HCT116 (cell line): ENCODE measurements at regions not wholly inside any gene's neighbourhood (a gene's known extent, or its start where the extent isn't known, plus 50 kb on each side); places are given as distances from the start of the nearest gene placed in this dataset.
A peak's percentile ranks its signal among the peaks of the same experiment; 100 is the strongest.

Experiments
- ATAC-seq: fragments of 200-7000 bp; cut with Tn5 transposase; 2 replicates; pipeline ENCODE4 v1.9.1; 2020; ENCODE audit warnings: mild to moderate bottlenecking, moderate library complexity
- BruUV-seq: library from RNA; stranded (reverse); fragments of 400-500 nt; replicated peaks from 2 replicates; lab custom pipeline; 2021; lab: Mats Ljungman, UMichigan
- CTCF ChIA-PET: fragments of 300-600 bp; sonication (Branson Sonifier 250); formaldehyde crosslinking; loops from one replicate; lab custom pipeline; 2021; ENCODE audit warnings: antibody characterized with exemption; lab: Charles Lee
- POLR2A ChIA-PET: fragments of 300-600, 350-600 bp; sonication (Branson Sonifier 250); formaldehyde crosslinking; loops from one replicate; lab custom pipeline; 2021; ENCODE audit warnings: antibody characterized with exemption; lab: Charles Lee
- RAD21 ChIA-PET, 2 experiments: fragments of 300-600 bp; sonication (Branson Sonifier 250); formaldehyde crosslinking; loops; one replicate each; lab custom pipeline; 2023; ENCODE audit warnings: low total read pairs in 2 of 2; ENCODE audit not compliant: uncharacterized antibody in 2 of 2, unreplicated experiment in 2 of 2, low non-redundant PET in 1 of 2; lab: Charles Lee
- DNase-seq: peaks from one replicate; pipeline ENCODE4 v3.0.0-alpha.2; 2010; ENCODE audit warnings: low read depth, low spot score
- H2AFZ ChIP-seq: fragments of 200-600 bp; shearing (Covaris generic), sonication (generic); 2 replicates; pipeline ENCODE4 v1.6.1; 2017; ENCODE audit warnings: low read depth, mixed run types, mixed read lengths, antibody characterized with exemption, low read length; ENCODE audit not compliant: poor library complexity, severe bottlenecking
- H3K27ac ChIP-seq: 2 replicates; pipeline ENCODE4 v1.5.1; 2012; ENCODE audit warnings: low read depth, low read length
- H3K27me3 ChIP-seq: fragments of 200-600 bp; sonication (generic); 2 replicates; pipeline ENCODE4 v1.6.1; 2016; ENCODE audit warnings: mixed run types, low read length, mixed read lengths; ENCODE audit not compliant: insufficient read depth
- H3K36me3 ChIP-seq, 2 experiments: fragments of 200-500 bp in 1 of 2; fragments of 200-600 bp in 1 of 2; sonication (Bioruptor generic) in 1 of 2; sonication (generic) in 1 of 2; 2 replicates each; pipeline versions ENCODE4 v1.5.1 to v1.6.1; 2014 to 2016; ENCODE audit warnings: low read length in 2 of 2, inconsistent platforms in 1 of 2, mixed read lengths in 1 of 2, mixed run types in 1 of 2; ENCODE audit not compliant: insufficient read depth in 2 of 2, control insufficient read depth in 1 of 2
- H3K4me1 ChIP-seq, 2 experiments: fragments of 200-600 bp in 1 of 2; sonication (generic) in 1 of 2; 2 replicates each; pipeline versions ENCODE4 v1.5.1 to v1.6.1; 2012 to 2017; ENCODE audit warnings: low read length in 2 of 2, inconsistent platforms in 1 of 2, mild to moderate bottlenecking in 1 of 2, mixed read lengths in 1 of 2, mixed run types in 1 of 2, moderate library complexity in 1 of 2; ENCODE audit not compliant: insufficient read depth in 2 of 2, control insufficient read depth in 1 of 2
- H3K4me2 ChIP-seq: fragments of 200-600 bp; sonication (generic); 2 replicates; pipeline ENCODE4 v1.6.1; 2017; ENCODE audit warnings: mixed run types, low read length, mixed read lengths
- H3K4me3 ChIP-seq, 2 experiments: fragments of 200-600 bp in 1 of 2; sonication (generic) in 1 of 2; replicated peaks in 1 of 2; 2 replicates each; pipeline ENCODE4 v1.5.1; 2011 to 2016; ENCODE audit warnings: low read length in 2 of 2, control low read depth in 1 of 2, low read depth in 1 of 2, mild to moderate bottlenecking in 1 of 2, mixed read lengths in 1 of 2, mixed run types in 1 of 2
- H3K79me2 ChIP-seq: fragments of 200-600 bp; sonication (generic); 2 replicates; pipeline ENCODE4 v1.6.1; 2017; ENCODE audit warnings: mild to moderate bottlenecking, mixed run types, low read length, moderate library complexity, mixed read lengths; ENCODE audit not compliant: insufficient read depth
- H3K9ac ChIP-seq: fragments of 200-600 bp; sonication (generic); 2 replicates; pipeline ENCODE4 v1.6.1; 2016; ENCODE audit warnings: low read length, mixed read lengths
- H3K9me2 ChIP-seq: fragments of 200-600 bp; sonication (generic), shearing (Covaris generic); 2 replicates; pipeline ENCODE4 v1.6.1; 2017; ENCODE audit warnings: mixed run types, mild to moderate bottlenecking, moderate library complexity; ENCODE audit not compliant: insufficient read depth
- H3K9me3 ChIP-seq, 2 experiments: fragments of 200-500 bp in 1 of 2; fragments of 200-600 bp in 1 of 2; sonication (Bioruptor generic) in 1 of 2; sonication (generic) in 1 of 2; 2 replicates each; pipeline ENCODE4 v1.6.1; 2014 to 2017; ENCODE audit warnings: low read length in 2 of 2, mixed read lengths in 2 of 2, inconsistent platforms in 1 of 2, low read depth in 1 of 2, mild to moderate bottlenecking in 1 of 2, mixed run types in 1 of 2, moderate library complexity in 1 of 2; ENCODE audit not compliant: control insufficient read depth in 1 of 2, insufficient read depth in 1 of 2
- H4K20me1 ChIP-seq: fragments of 200-600 bp; sonication (generic), shearing (Covaris generic); 2 replicates; pipeline ENCODE4 v1.6.1; 2017; ENCODE audit warnings: mixed run types, mild to moderate bottlenecking, moderate library complexity; ENCODE audit not compliant: insufficient read depth
- EGR1 ChIP-seq: IDR thresholded peaks from 2 replicates; pipeline ENCODE4 v1.6.1; 2012; ENCODE audit warnings: low read depth
- EZH2phosphoT487 ChIP-seq: fragments of 200-600 bp; IDR thresholded peaks from 2 replicates; pipeline ENCODE4 v1.6.1; 2018; ENCODE audit warnings: antibody characterized with exemption, borderline replicate concordance
- FOSL1 ChIP-seq: IDR thresholded peaks from 2 replicates; pipeline ENCODE4 v1.6.1; 2012; ENCODE audit warnings: low read depth
- POLR2A ChIP-seq: IDR thresholded peaks from 2 replicates; pipeline ENCODE4 v1.7.0; 2011; ENCODE audit warnings: borderline replicate concordance; ENCODE audit not compliant: insufficient read depth, insufficient read length; ENCODE audit errors: extremely low read depth
- RAD21 ChIP-seq: IDR thresholded peaks from 2 replicates; pipeline ENCODE4 v1.6.1; 2012; ENCODE audit warnings: low read depth, mild to moderate bottlenecking
- SP1 ChIP-seq: IDR thresholded peaks from 2 replicates; pipeline ENCODE4 v1.6.1; 2012; ENCODE audit warnings: low read depth
- YY1 ChIP-seq: IDR thresholded peaks from 2 replicates; pipeline ENCODE4 v1.6.1; 2011; ENCODE audit warnings: low read length, low read depth, moderate library complexity, mild to moderate bottlenecking; ENCODE audit not compliant: insufficient replicate concordance; ENCODE audit errors: extremely low read depth
- intact Hi-C: fragments of 100-400 bp; cut with micrococcal nuclease; formaldehyde crosslinking; loops from 2 replicates; pipeline ENCODE4 v1.10.0; 2022
- TF ChIP-seq, protein P1 (sequence below): IDR thresholded peaks from 2 replicates; pipeline ENCODE4 v1.6.1; 2012
- TF ChIP-seq, protein P2 (sequence below), 3 experiments: fragments of 200-600 bp in 1 of 3; sonication (generic) in 1 of 3; IDR thresholded peaks in 2 of 3; conservative IDR thresholded peaks in 1 of 3; 2 replicates each; pipeline ENCODE4 v1.5.1; 2012 to 2017; ENCODE audit warnings: low read depth in 2 of 3, low read length in 2 of 3, antibody characterized with exemption in 1 of 3, borderline replicate concordance in 1 of 3, control low read depth in 1 of 3, mild to moderate bottlenecking in 1 of 3, mixed read lengths in 1 of 3, mixed run types in 1 of 3, moderate library complexity in 1 of 3; ENCODE audit not compliant: insufficient read depth in 1 of 3

DNA sequence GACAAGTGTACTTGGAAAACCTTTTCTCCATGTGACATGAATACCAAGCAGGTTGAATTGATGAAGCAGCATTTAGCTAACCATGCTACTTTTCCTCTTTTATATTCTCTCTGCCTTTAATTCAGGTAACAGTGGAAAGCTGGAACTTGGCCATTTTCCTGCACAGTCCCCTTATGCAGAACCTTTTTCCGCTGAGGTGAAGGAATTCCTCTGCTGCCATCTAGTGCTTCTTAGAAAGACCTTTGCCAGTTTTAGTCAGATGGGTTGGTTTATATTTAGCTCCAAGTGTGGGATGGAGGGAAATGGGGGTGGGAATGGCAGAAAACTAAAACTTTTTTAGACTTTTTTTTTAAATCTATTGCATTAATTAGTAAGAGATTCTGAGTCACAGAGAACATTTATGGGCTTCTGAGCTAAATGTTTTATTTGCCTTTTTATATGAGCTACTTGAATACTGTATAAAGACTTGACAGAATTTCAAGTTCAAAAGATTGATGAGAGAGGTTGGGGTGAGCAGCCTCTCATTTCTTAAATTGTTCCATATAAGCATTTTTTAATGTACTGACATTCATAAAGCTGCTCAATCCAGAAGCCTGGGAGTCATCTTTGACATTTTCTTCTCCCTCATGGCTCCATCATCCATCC is 153.9 kb upstream of the ZC3H12C start:
- Histone ChIP-seq H3K27me3 (no peaks in the 10 kb centered on the region), H3K9ac (no peak overlapping the region), H3K36me3 (no peaks in the 10 kb centered on the region), H3K9me2 (no peaks in the 10 kb centered on the region), H4K20me1 (no peaks in the 10 kb centered on the region), H3K4me3 (no peak overlapping the region), H3K4me2 (no peak overlapping the region; the same call in 1 of the 2 replicates), H3K27ac (no peak overlapping the region), H3K79me2 (no peaks in the 10 kb centered on the region), H2AFZ (peak overlapping the region; percentile 81), H3K9me3 (no peaks in the 10 kb centered on the region), H3K4me1 (peaks cover 0 to 21% of the 10 kb centered on the region in 2 experiments; a peak in 3 of 4 replicates)
- ChIA-PET RAD21 (interaction anchor here (1.0 to 1.1 kb wide), 6 partner anchors 84 to 1292 kb away, joined by 3 to 9 read pairs (median 4); no protein-coding TSS in a partner anchor), CTCF (interaction anchor here (0.7 to 3.3 kb wide), 27 partner anchors 10 to 1821 kb away, joined by 3 to 73 read pairs (median 4); partner anchors contain the start of gene ZC3H12C), POLR2A (interaction anchor here (1.1 kb wide), 1 partner anchor 211 kb away, joined by 3 read pairs; no protein-coding TSS in a partner anchor)
- intact Hi-C loops: loop anchor here (1.0 to 10.0 kb wide), 4 partner anchors 86 to 1240 kb away; no protein-coding TSS in a partner anchor
- DNase-seq (peak; percentile 85), ATAC-seq (peak; percentile 96)
- TF ChIP-seq EGR1 (no peak), EZH2phosphoT487 (no peak), SP1 (0 out of 2 replicates have a peak, but pooled peaks have one; percentile 4), YY1 (peak; percentile 36), POLR2A (no peak), RAD21 (peak; percentile 99), FOSL1 (no peak)
- TF ChIP-seq, protein P1, sequence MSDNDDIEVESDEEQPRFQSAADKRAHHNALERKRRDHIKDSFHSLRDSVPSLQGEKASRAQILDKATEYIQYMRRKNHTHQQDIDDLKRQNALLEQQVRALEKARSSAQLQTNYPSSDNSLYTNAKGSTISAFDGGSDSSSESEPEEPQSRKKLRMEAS: 0 out of 2 replicates have a peak, but pooled peaks have one; percentile 12
- TF ChIP-seq, protein P2, sequence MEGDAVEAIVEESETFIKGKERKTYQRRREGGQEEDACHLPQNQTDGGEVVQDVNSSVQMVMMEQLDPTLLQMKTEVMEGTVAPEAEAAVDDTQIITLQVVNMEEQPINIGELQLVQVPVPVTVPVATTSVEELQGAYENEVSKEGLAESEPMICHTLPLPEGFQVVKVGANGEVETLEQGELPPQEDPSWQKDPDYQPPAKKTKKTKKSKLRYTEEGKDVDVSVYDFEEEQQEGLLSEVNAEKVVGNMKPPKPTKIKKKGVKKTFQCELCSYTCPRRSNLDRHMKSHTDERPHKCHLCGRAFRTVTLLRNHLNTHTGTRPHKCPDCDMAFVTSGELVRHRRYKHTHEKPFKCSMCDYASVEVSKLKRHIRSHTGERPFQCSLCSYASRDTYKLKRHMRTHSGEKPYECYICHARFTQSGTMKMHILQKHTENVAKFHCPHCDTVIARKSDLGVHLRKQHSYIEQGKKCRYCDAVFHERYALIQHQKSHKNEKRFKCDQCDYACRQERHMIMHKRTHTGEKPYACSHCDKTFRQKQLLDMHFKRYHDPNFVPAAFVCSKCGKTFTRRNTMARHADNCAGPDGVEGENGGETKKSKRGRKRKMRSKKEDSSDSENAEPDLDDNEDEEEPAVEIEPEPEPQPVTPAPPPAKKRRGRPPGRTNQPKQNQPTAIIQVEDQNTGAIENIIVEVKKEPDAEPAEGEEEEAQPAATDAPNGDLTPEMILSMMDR (IDR thresholded peaks at IDR 0.05 in 2 of 3, conservative IDR thresholded peaks at IDR 0.05 in 1 of 3; ENCODE audit: borderline replicate concordance in 1 of 3, insufficient read depth in 1 of 3, low read depth in 2 of 3, low read length in 2 of 3): peak; percentile 71 to 82 (median 80)
- no TSS peak for BruUV-seq
